H1 (cell line): ENCODE measurements at regions not wholly inside any gene's neighbourhood (a gene's known extent, or its start where the extent isn't known, plus 50 kb on each side); places are given as distances from the start of the nearest gene placed in this dataset.

ENCODE experiments used
- CEBPB ChIP-seq: IDR thresholded peaks from 2 replicates; pipeline ENCODE4 v1.6.1; 2012; ENCODE audit warnings: low read depth, low read length
- GABPA ChIP-seq: IDR thresholded peaks from 2 replicates; pipeline ENCODE4 v1.6.1; 2011; ENCODE audit warnings: mild to moderate bottlenecking, low read length, moderate library complexity, borderline replicate concordance; ENCODE audit not compliant: insufficient read depth
- TF ChIP-seq, protein P1 (sequence below): IDR thresholded peaks from 2 replicates; pipeline ENCODE4 v1.6.1; 2011; ENCODE audit warnings: low read length, improper control_type of control experiment

GRCh38 chr2:129707800-129708199 is 271.7 kb upstream of the RAB6C start:
- TF ChIP-seq CEBPB (no peak), GABPA (no peak)
- TF ChIP-seq, protein P1, sequence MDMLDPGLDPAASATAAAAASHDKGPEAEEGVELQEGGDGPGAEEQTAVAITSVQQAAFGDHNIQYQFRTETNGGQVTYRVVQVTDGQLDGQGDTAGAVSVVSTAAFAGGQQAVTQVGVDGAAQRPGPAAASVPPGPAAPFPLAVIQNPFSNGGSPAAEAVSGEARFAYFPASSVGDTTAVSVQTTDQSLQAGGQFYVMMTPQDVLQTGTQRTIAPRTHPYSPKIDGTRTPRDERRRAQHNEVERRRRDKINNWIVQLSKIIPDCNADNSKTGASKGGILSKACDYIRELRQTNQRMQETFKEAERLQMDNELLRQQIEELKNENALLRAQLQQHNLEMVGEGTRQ = no peak
